Skeletal muscle cell (primary cell): ENCODE measurements at regions not wholly inside any gene's neighbourhood (a gene's known extent, or its start where the extent isn't known, plus 50 kb on each side); places are given as distances from the start of the nearest gene placed in this dataset.

ENCODE experiments used
- DNase-seq: peaks from one replicate; pipeline ENCODE4 v3.0.0-alpha.2; 2010; ENCODE audit warnings: low read depth
- H3K4me3 ChIP-seq: 2 replicates; pipeline ENCODE4 v1.5.1; 2011; ENCODE audit warnings: low read depth, mild to moderate bottlenecking, control low read depth, low read length, moderate library complexity

- DNase-seq: no peak
- no peak overlapping the region for H3K4me3 ChIP-seq
Measured at GRCh38 chr2:114063346-114063745, 173.5 kb downstream of the ACTR3 start.

GRCh38 chr2:114065731-114066130 is 175.8 kb downstream of the ACTR3 start:
- H3K4me3 ChIP-seq: no peak overlapping the region
- no peak for DNase-seq

GRCh38 chr2:114066186-114066747 is 176.4 kb downstream of the ACTR3 start:
- DNase-seq: no peak

GRCh38 chr2:114068438-114068837 is 178.5 kb downstream of the ACTR3 start:
- no peak overlapping the region for H3K4me3 ChIP-seq
- no peak for DNase-seq

More at GRCh38 chr2:114066186-114066747, 176.4 kb downstream of the ACTR3 start:
- no peak overlapping the region for H3K4me3 ChIP-seq

- H3K4me3 ChIP-seq: no peak overlapping the region
- no peak for DNase-seq
Measured at GRCh38 chr2:114076961-114077360, 187.1 kb downstream of the ACTR3 start.

- no peak overlapping the region for H3K4me3 ChIP-seq
- no peak for DNase-seq
Measured at GRCh38 chr2:114079366-114080004, 189.6 kb downstream of the ACTR3 start.

- DNase-seq: no peak
Measured at GRCh38 chr2:114082731-114083433, 193.0 kb downstream of the ACTR3 start.

GRCh38 chr2:114083717-114084387 is 194.0 kb downstream of the ACTR3 start:
- H3K4me3 ChIP-seq: no peak overlapping the region
- DNase-seq: no peak

More at GRCh38 chr2:114082731-114083433, 193.0 kb downstream of the ACTR3 start:
- no peak overlapping the region for H3K4me3 ChIP-seq

GRCh38 chr2:114085238-114085637 is 195.3 kb downstream of the ACTR3 start:
- H3K4me3 ChIP-seq: no peak overlapping the region
- DNase-seq: no peak

GRCh38 chr2:114085992-114086391 is 196.1 kb downstream of the ACTR3 start:
- no peak for DNase-seq
- H3K4me3 ChIP-seq: no peak overlapping the region

GRCh38 chr2:114089636-114090319 is 199.9 kb downstream of the ACTR3 start:
- no peak overlapping the region for H3K4me3 ChIP-seq
- no peak for DNase-seq

GRCh38 chr2:114091010-114091409 is 201.1 kb downstream of the ACTR3 start:
- H3K4me3 ChIP-seq: no peak overlapping the region
- DNase-seq: no peak

GRCh38 chr2:114108249-114108648 is 218.4 kb downstream of the ACTR3 start:
- DNase-seq: no peak
- no peak overlapping the region for H3K4me3 ChIP-seq

GRCh38 chr2:114108824-114109416 is 219.0 kb downstream of the ACTR3 start:
- no peak overlapping the region for H3K4me3 ChIP-seq
- DNase-seq: no peak

- H3K4me3 ChIP-seq: no peak overlapping the region
- no peak for DNase-seq
Measured at GRCh38 chr2:114111329-114111728, 221.4 kb downstream of the ACTR3 start.

GRCh38 chr2:114113518-114113917 is 223.6 kb downstream of the ACTR3 start:
- H3K4me3 ChIP-seq: no peak overlapping the region
- DNase-seq: no peak

GRCh38 chr2:114118088-114118487 is 228.2 kb downstream of the ACTR3 start:
- no peak for DNase-seq
- no peak overlapping the region for H3K4me3 ChIP-seq

GRCh38 chr2:114119862-114120261 is 230.0 kb downstream of the ACTR3 start:
- H3K4me3 ChIP-seq: no peak overlapping the region
- DNase-seq: no peak

- H3K4me3 ChIP-seq: no peak overlapping the region
- DNase-seq: no peak
Measured at GRCh38 chr2:114122930-114123329, 233.0 kb downstream of the ACTR3 start.
